Fibroblast of the aortic adventitia (primary cell): ENCODE measurements at regions not wholly inside any gene's neighbourhood (a gene's known extent, or its start where the extent isn't known, plus 50 kb on each side); places are given as distances from the start of the nearest gene placed in this dataset.

Experiments
- DNase-seq: peaks from one replicate; pipeline ENCODE4 v3.0.0-alpha.2; 2010; ENCODE audit warnings: low read depth
- H3K4me3 ChIP-seq: 2 replicates; pipeline ENCODE4 v1.5.1; 2011; ENCODE audit warnings: low read depth, mild to moderate bottlenecking, control low read depth, low read length, moderate library complexity
- CTCF ChIP-seq: IDR thresholded peaks from 2 replicates; pipeline ENCODE4 v1.5.1; 2011; ENCODE audit warnings: mild to moderate bottlenecking, low read length, control low read depth, inconsistent platforms; ENCODE audit not compliant: insufficient read depth

- no peak overlapping the region for H3K4me3 ChIP-seq
- DNase-seq, result no peak
- TF ChIP-seq CTCF, result no peak
Measured at GRCh38 chr12:28050606-28051005, 78.1 kb upstream of the PTHLH start.

- TF ChIP-seq CTCF, result no peak
- peak; percentile 93 for DNase-seq
- no peak overlapping the region for H3K4me3 ChIP-seq
Measured at GRCh38 chr12:28051516-28052354, 79.2 kb upstream of the PTHLH start.

GRCh38 chr12:28053564-28053963 lies 81.0 kb upstream of the PTHLH start:
- no peak for TF ChIP-seq CTCF
- H3K4me3 ChIP-seq, result no peak overlapping the region
- no peak for DNase-seq

- no peak for TF ChIP-seq CTCF
- no peak overlapping the region for H3K4me3 ChIP-seq
- DNase-seq, result no peak
Measured at GRCh38 chr12:28054583-28054982, 82.0 kb upstream of the PTHLH start.

GRCh38 chr12:28057856-28058615 lies 85.5 kb upstream of the PTHLH start:
- no peak for TF ChIP-seq CTCF
- H3K4me3 ChIP-seq, result no peak overlapping the region
- DNase-seq, result peak; percentile 13

- H3K4me3 ChIP-seq, result no peak overlapping the region
- no peak for DNase-seq
- no peak for TF ChIP-seq CTCF
Measured at GRCh38 chr12:28059220-28059619, 86.7 kb upstream of the PTHLH start.
